ENCODE measurements at regions not wholly inside any gene's neighbourhood (a gene's known extent, or its start where the extent isn't known, plus 50 kb on each side); places are given as distances from the start of the nearest gene placed in this dataset.

DNA sequence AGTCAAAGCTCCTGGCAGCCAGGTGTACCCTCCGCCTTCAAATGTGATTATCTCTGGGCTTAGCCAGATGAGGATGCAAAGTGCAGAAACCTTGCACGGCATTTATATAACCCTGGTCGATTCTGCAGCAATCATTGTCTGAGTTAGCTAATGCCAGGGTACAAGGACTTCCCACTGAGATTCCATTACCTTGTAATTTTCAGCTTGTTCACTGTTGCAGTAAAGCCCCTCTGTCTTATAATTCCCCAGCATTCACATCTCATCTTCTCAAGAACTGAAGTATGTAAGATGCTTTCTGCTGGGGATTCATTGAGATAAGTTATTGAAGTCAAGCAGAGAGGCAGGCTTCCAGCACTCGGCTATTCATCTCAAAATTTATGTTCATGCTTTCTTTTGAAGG lies 1090.6 kb upstream of the AUTS2 start:
- WGBS (ENCODE audit: insufficient coverage, insufficient read length): no CpG with 5 or more reads among the region's 4 CpGs
- no peak for DNase-seq (ENCODE audit: low read depth, low spot score)
- H3K27ac ChIP-seq (ENCODE audit: low read length): no peak overlapping the region
- peaks cover 19% of the 10 kb centered on the region for H3K9me3 ChIP-seq (ENCODE audit: control insufficient read depth, insufficient read depth, low read length)
- no peaks in the 10 kb centered on the region for H3K4me1 ChIP-seq (ENCODE audit: control insufficient read depth, insufficient read depth, low read length)
- H3K36me3 ChIP-seq (ENCODE audit: control insufficient read depth, insufficient read depth, low read length): no peaks in the 10 kb centered on the region
- no peaks in the 10 kb centered on the region for H3K27me3 ChIP-seq (ENCODE audit: control insufficient read depth, insufficient read depth, low read length)
- no peak overlapping the region for H3K4me3 ChIP-seq (ENCODE audit: low read length)

DNA sequence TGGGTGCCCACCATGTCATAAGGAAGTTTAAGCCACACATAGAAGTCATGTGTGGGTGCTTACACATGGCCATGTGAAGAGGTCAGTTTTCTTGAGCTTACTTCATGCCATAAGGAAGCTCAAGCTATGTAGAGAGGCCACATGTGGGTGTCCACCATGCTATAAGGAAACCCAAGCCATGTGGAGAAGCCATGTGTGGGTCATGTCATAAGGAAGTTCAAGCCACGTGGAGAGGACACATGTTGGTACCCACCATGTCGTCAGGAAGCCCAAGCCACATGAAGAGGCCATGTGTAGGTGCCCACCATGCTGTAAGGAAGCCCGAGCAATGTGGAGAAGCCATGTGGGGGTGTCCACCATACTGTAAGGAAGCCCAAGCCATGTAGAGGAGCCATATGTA lies 1089.2 kb upstream of the AUTS2 start:
- Histone ChIP-seq H3K27ac (ENCODE audit: low read length) (no peak overlapping the region), H3K27me3 (ENCODE audit: control insufficient read depth, insufficient read depth, low read length) (no peaks in the 10 kb centered on the region), H3K36me3 (ENCODE audit: control insufficient read depth, insufficient read depth, low read length) (no peaks in the 10 kb centered on the region), H3K4me3 (ENCODE audit: low read length) (no peak overlapping the region), H3K9me3 (ENCODE audit: control insufficient read depth, insufficient read depth, low read length) (peaks cover 17% of the 10 kb centered on the region), H3K4me1 (ENCODE audit: control insufficient read depth, insufficient read depth, low read length) (no peaks in the 10 kb centered on the region)
- no CpG with 5 or more reads among the region's 3 CpGs for WGBS (ENCODE audit: insufficient coverage, insufficient read length)
- DNase-seq (ENCODE audit: low read depth, low spot score): no peak

DNA sequence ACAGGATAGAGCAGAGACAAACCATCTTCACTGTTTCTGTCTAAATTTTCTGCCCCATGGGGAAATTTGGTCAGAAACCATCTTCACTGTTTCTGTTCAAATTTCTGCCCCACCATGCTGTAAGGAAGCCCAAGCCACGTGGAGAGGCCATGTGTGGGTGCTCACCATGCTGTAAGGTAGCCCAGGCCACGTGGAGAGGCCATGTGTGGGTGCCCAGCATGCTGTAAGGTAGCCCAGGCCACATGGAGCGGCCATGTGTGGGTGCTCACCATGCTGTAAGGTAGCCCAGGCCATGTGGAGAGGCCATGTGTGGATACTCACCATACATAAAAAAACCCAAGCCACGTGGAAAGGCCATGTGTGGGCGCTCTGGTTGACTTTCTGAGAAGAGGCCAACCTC lies 1088.7 kb upstream of the AUTS2 start:
- Histone ChIP-seq H3K4me3 (ENCODE audit: low read length) (no peak overlapping the region), H3K4me1 (ENCODE audit: control insufficient read depth, insufficient read depth, low read length) (no peaks in the 10 kb centered on the region), H3K9me3 (ENCODE audit: control insufficient read depth, insufficient read depth, low read length) (peaks cover 16% of the 10 kb centered on the region), H3K27me3 (ENCODE audit: control insufficient read depth, insufficient read depth, low read length) (no peaks in the 10 kb centered on the region), H3K36me3 (ENCODE audit: control insufficient read depth, insufficient read depth, low read length) (no peaks in the 10 kb centered on the region), H3K27ac (ENCODE audit: low read length) (no peak overlapping the region)
- no peak for DNase-seq (ENCODE audit: low read depth, low spot score)
- no CpG with 5 or more reads among the region's 5 CpGs for WGBS (ENCODE audit: insufficient coverage, insufficient read length)

DNA sequence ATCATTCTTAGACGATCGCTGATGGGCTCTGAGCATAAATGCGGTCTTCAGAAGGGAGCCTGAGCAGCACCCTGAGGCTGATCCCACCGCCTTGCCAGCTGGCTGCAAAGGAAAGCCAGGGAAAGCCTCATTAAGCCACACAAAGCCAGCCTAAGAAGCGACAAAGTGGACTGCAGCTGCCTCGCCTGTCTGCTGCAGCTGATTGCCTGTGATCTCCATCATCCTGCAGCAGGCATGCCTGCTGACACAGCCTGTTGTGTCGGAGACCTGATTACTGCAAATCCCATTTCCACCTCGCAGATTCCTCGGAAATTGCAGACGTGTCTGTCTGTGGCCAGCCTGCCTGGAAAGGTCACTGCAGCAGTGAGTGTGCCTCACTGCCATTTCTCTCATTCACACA lies 1087.0 kb upstream of the AUTS2 start:
- no peak overlapping the region for H3K27ac ChIP-seq (ENCODE audit: low read length)
- no peak overlapping the region for H3K4me3 ChIP-seq (ENCODE audit: low read length)
- no CpG with 5 or more reads among the region's 10 CpGs for WGBS (ENCODE audit: insufficient coverage, insufficient read length)
- no peaks in the 10 kb centered on the region for H3K36me3 ChIP-seq (ENCODE audit: control insufficient read depth, insufficient read depth, low read length)
- no peaks in the 10 kb centered on the region for H3K27me3 ChIP-seq (ENCODE audit: control insufficient read depth, insufficient read depth, low read length)
- DNase-seq (ENCODE audit: low read depth, low spot score): no peak
- H3K4me1 ChIP-seq (ENCODE audit: control insufficient read depth, insufficient read depth, low read length): no peaks in the 10 kb centered on the region
- H3K9me3 ChIP-seq (ENCODE audit: control insufficient read depth, insufficient read depth, low read length): peaks cover 16% of the 10 kb centered on the region

DNA sequence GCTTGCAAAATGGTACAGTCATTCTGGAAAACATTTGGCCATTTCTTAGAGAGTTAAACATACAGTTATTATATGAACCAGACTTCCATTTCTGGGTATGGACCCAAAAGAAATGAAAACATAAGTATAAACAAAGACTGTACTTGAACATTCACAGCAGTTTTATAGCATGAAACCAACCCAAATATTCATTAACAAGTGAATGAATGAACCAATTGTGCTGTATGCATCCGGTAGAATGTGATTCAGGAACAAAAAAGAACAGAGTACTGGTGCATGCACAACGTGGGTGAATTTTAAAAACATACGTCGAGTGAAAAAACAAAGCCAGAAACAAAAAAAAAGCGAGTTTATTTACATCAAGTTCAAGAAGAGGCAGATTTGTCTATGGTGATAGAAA lies 1085.8 kb upstream of the AUTS2 start:
- no peak for DNase-seq (ENCODE audit: low read depth, low spot score)
- Histone ChIP-seq H3K36me3 (ENCODE audit: control insufficient read depth, insufficient read depth, low read length) (no peaks in the 10 kb centered on the region), H3K9me3 (ENCODE audit: control insufficient read depth, insufficient read depth, low read length) (peaks cover 13% of the 10 kb centered on the region), H3K4me1 (ENCODE audit: control insufficient read depth, insufficient read depth, low read length) (no peaks in the 10 kb centered on the region), H3K27ac (ENCODE audit: low read length) (no peak overlapping the region), H3K4me3 (ENCODE audit: low read length) (no peak overlapping the region), H3K27me3 (ENCODE audit: control insufficient read depth, insufficient read depth, low read length) (no peaks in the 10 kb centered on the region)
- WGBS (ENCODE audit: insufficient coverage, insufficient read length): 100% methylated on average over 1 of the region's 5 CpGs

DNA sequence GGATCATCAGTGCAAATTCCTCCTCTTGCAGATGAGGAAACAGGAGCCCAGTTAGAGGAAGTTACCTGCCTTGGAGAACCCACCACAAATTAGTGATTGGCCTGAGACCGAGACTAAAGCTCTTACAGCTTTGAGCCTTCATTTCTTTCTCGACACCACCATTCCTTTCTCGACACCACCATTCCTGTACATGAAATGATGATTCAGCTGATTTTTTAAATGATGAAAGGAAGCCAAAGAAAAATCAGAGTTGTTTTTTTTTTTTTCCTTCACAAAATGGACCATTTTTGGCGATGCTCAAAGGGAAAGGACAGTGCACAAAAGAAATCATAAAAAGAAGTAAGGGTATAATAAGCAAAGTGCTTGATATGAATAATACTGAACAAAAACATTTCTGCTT lies 1080.2 kb upstream of the AUTS2 start:
- no peaks in the 10 kb centered on the region for H3K4me1 ChIP-seq (ENCODE audit: control insufficient read depth, insufficient read depth, low read length)
- H3K4me3 ChIP-seq (ENCODE audit: low read length): no peak overlapping the region
- H3K27me3 ChIP-seq (ENCODE audit: control insufficient read depth, insufficient read depth, low read length): no peaks in the 10 kb centered on the region
- no peak for DNase-seq (ENCODE audit: low read depth, low spot score)
- no CpG with 5 or more reads among the region's 4 CpGs for WGBS (ENCODE audit: insufficient coverage, insufficient read length)
- H3K27ac ChIP-seq (ENCODE audit: low read length): no peak overlapping the region
- H3K9me3 ChIP-seq (ENCODE audit: control insufficient read depth, insufficient read depth, low read length): peaks cover 13% of the 10 kb centered on the region
- no peaks in the 10 kb centered on the region for H3K36me3 ChIP-seq (ENCODE audit: control insufficient read depth, insufficient read depth, low read length)

DNA sequence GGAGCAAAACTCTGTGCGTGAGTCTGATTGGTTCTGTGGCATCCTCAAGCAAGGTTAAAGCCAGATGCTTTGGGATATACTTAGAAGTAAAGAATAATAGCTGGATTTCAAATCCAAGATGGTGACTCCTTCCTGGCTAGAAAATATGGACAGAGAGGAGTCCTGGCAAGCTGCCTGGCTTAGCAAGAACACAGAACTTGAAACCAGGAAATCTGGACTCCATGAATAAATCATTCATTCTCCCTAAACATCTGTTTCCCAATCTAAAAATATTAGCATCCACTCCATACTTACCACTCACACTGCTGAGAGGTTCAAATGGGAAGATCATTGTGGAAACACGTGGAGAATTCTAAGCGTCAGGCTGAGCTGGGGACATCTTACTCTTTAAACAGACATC lies 1074.1 kb upstream of the AUTS2 start:
- Histone ChIP-seq H3K9me3 (ENCODE audit: control insufficient read depth, insufficient read depth, low read length) (peaks cover 15% of the 10 kb centered on the region), H3K4me1 (ENCODE audit: control insufficient read depth, insufficient read depth, low read length) (no peaks in the 10 kb centered on the region), H3K36me3 (ENCODE audit: control insufficient read depth, insufficient read depth, low read length) (no peaks in the 10 kb centered on the region), H3K27me3 (ENCODE audit: control insufficient read depth, insufficient read depth, low read length) (no peaks in the 10 kb centered on the region), H3K27ac (ENCODE audit: low read length) (no peak overlapping the region), H3K4me3 (ENCODE audit: low read length) (no peak overlapping the region)
- no peak for DNase-seq (ENCODE audit: low read depth, low spot score)
- no CpG with 5 or more reads among the region's 3 CpGs for WGBS (ENCODE audit: insufficient coverage, insufficient read length)

DNA sequence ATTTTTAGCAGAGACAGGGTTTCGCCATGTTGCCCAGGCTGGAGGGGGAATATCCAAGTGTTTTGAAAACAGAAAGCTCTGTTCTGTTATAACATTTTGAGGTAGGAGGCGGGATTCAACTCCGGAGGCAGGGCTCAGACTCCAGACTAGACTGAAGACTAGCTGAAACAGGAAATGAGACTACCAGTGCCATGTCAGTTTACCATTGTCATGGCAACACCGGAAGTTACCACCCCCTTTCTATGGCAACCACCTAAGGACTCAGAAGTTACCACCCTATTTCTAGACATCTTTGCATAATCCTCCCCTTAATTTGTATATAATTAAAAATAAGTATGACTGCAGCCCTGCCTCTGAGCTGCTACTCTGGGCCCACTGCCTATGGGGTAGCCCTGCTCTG lies 1069.1 kb upstream of the AUTS2 start:
- H3K27me3 ChIP-seq (ENCODE audit: control insufficient read depth, insufficient read depth, low read length): no peaks in the 10 kb centered on the region
- no peak for DNase-seq (ENCODE audit: low read depth, low spot score)
- H3K4me3 ChIP-seq (ENCODE audit: low read length): no peak overlapping the region

DNA sequence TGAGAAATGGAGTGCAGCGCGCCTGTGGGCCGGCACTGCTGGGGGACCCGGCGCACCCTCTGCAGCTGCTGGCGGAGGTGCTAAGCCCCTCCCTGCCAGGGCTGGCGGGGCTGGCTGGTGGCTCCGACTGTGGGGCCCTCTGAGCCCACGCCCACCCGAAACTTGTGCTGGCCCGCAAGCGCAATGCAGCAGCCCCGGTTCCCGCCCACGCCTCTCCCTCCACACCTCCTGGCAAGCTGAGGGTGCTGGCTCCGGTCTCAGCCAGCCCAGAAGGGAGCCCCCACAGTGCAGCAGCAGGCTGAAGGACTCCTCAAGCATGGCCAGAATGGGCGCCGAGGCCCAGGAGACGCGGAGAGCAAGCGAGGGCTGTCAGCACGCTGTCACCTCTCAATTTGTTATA lies 1063.0 kb upstream of the AUTS2 start:
- Histone ChIP-seq H3K4me3 (ENCODE audit: low read length) (no peak overlapping the region), H3K9me3 (ENCODE audit: control insufficient read depth, insufficient read depth, low read length) (peaks cover 3% of the 10 kb centered on the region; the same call in 1 of the 2 replicates), H3K27ac (ENCODE audit: low read length) (no peak overlapping the region), H3K27me3 (ENCODE audit: control insufficient read depth, insufficient read depth, low read length) (no peaks in the 10 kb centered on the region), H3K4me1 (ENCODE audit: control insufficient read depth, insufficient read depth, low read length) (no peaks in the 10 kb centered on the region), H3K36me3 (ENCODE audit: control insufficient read depth, insufficient read depth, low read length) (no peaks in the 10 kb centered on the region)
- DNase-seq (ENCODE audit: low read depth, low spot score): no peak
- WGBS (ENCODE audit: insufficient coverage, insufficient read length): no CpG with 5 or more reads among the region's 22 CpGs

More for the DNA sequence above, 1069.1 kb upstream of the AUTS2 start:
- H3K27ac ChIP-seq (ENCODE audit: low read length): no peak overlapping the region
- H3K4me1 ChIP-seq (ENCODE audit: control insufficient read depth, insufficient read depth, low read length): no peaks in the 10 kb centered on the region
- H3K9me3 ChIP-seq (ENCODE audit: control insufficient read depth, insufficient read depth, low read length): peaks cover 2% of the 10 kb centered on the region
- no peaks in the 10 kb centered on the region for H3K36me3 ChIP-seq (ENCODE audit: control insufficient read depth, insufficient read depth, low read length)
- no CpG with 5 or more reads among the region's 4 CpGs for WGBS (ENCODE audit: insufficient coverage, insufficient read length)

DNA sequence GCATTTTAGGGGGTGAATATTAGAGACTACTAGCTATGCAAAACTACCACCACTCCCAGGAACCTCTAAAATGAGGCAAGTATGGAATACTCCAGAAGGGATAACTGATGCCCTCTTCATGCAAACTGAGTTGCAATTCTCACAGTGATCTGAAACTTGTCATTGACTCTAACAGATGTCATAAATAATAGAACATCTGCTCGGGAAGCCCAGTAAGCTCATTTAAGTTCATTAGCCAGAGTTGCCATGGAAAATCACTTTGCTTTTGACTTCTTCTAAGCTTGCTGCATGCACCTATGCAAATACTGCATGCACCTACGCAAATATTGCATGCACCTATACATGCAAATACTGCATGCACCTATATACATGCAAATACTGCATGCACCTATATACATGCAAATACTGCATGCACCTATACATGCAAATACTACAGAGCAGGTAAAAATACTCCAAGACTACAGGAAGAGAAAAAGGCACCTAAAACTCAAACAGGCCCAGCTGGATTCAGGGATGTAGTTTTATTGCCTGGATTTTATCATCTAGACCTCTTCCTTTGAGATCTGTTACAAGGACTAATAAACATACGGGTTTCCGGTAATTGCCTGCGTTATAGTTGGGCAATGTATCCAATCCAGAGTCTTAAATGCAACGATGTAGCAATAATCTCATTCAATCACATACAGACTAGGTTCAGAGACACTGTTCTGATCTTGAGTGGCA lies 1061.1 kb upstream of the AUTS2 start:
- Histone ChIP-seq H3K4me3 (ENCODE audit: low read length) (no peak overlapping the region), H3K9me3 (ENCODE audit: control insufficient read depth, insufficient read depth, low read length) (peaks cover 3% of the 10 kb centered on the region; the same call in 1 of the 2 replicates), H3K36me3 (ENCODE audit: control insufficient read depth, insufficient read depth, low read length) (no peaks in the 10 kb centered on the region), H3K27me3 (ENCODE audit: control insufficient read depth, insufficient read depth, low read length) (no peaks in the 10 kb centered on the region), H3K27ac (ENCODE audit: low read length) (no peak overlapping the region), H3K4me1 (ENCODE audit: control insufficient read depth, insufficient read depth, low read length) (no peaks in the 10 kb centered on the region)
- no CpG with 5 or more reads among the region's 6 CpGs for WGBS (ENCODE audit: insufficient coverage, insufficient read length)
- no peak for DNase-seq (ENCODE audit: low read depth, low spot score)

DNA sequence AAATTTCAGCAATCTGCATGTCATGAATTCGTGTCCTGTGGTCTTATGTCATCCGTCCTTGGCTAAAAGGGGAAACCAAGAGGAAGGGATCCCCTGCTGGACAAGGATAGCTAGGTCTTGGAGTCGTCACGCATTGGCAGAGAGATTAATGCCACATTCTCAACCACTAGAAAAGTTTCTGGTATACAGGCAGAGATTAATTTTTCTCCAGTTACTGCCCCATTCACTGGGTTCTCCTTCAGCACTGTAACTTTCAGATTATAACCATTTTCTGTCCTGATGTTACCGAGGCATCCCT lies 1060.6 kb upstream of the AUTS2 start:
- no CpG with 5 or more reads among the region's 5 CpGs for WGBS (ENCODE audit: insufficient coverage, insufficient read length)
- no peaks in the 10 kb centered on the region for H3K4me1 ChIP-seq (ENCODE audit: control insufficient read depth, insufficient read depth, low read length)
- H3K27ac ChIP-seq (ENCODE audit: low read length): no peak overlapping the region
- peaks cover 5% of the 10 kb centered on the region; the same call in 1 of the 2 replicates for H3K9me3 ChIP-seq (ENCODE audit: control insufficient read depth, insufficient read depth, low read length)
- no peak overlapping the region for H3K4me3 ChIP-seq (ENCODE audit: low read length)
- no peaks in the 10 kb centered on the region for H3K27me3 ChIP-seq (ENCODE audit: control insufficient read depth, insufficient read depth, low read length)
- no peak for DNase-seq (ENCODE audit: low read depth, low spot score)
- H3K36me3 ChIP-seq (ENCODE audit: control insufficient read depth, insufficient read depth, low read length): no peaks in the 10 kb centered on the region

All from iPS DF 6.9 (cell line).